CD14-positive monocyte (primary cell): ENCODE measurements at regions not wholly inside any gene's neighbourhood (a gene's known extent, or its start where the extent isn't known, plus 50 kb on each side); places are given as distances from the start of the nearest gene placed in this dataset.
A peak's percentile ranks its signal among the peaks of the same experiment; 100 is the strongest.

Experiments used
- DNase-seq, 3 donors: peaks; one replicate each; pipeline ENCODE4 v3.0.0-alpha.2; 2011 to 2022
- H2AFZ ChIP-seq: 2 replicates; pipeline ENCODE4 v1.6.0; 2012; ENCODE audit warnings: mild to moderate bottlenecking, low read depth, low read length, inconsistent platforms; ENCODE audit not compliant: insufficient read depth, poor library complexity, severe bottlenecking
- H3K27ac ChIP-seq, 2 donors: 1 replicate in 1 of 2; 2 replicates in 1 of 2; pipeline ENCODE4 v1.5.1; 2012 to 2013; ENCODE audit warnings: low read length in 2 of 2, control low read depth in 1 of 2, inconsistent platforms in 1 of 2, low read depth in 1 of 2, mild to moderate bottlenecking in 1 of 2
- H3K27me3 ChIP-seq, 2 donors: one replicate each; pipeline versions ENCODE4 v1.6.0 to v1.6.1; 2011 to 2013; ENCODE audit warnings: low read length in 2 of 2; ENCODE audit not compliant: control insufficient read depth in 2 of 2, insufficient read depth in 2 of 2
- H3K36me3 ChIP-seq, 2 donors: replicated peaks in 1 of 2; 1 replicate in 1 of 2; 2 replicates in 1 of 2; pipeline versions ENCODE4 v1.5.1 to v1.6.1; 2012 to 2013; ENCODE audit warnings: low read length in 2 of 2, control low read depth in 1 of 2, inconsistent platforms in 1 of 2, mild to moderate bottlenecking in 1 of 2; ENCODE audit not compliant: insufficient read depth in 2 of 2, control insufficient read depth in 1 of 2
- H3K4me1 ChIP-seq, 2 donors: 1 replicate in 1 of 2; 2 replicates in 1 of 2; pipeline versions ENCODE4 v1.5.1 to v1.6.1; 2012 to 2013; ENCODE audit warnings: low read length in 2 of 2, control low read depth in 1 of 2, inconsistent platforms in 1 of 2, mild to moderate bottlenecking in 1 of 2, moderate library complexity in 1 of 2; ENCODE audit not compliant: insufficient read depth in 2 of 2, control insufficient read depth in 1 of 2
- H3K4me2 ChIP-seq: replicated peaks from 2 replicates; pipeline ENCODE3; 2012; ENCODE audit warnings: low read length, moderate library complexity, mild to moderate bottlenecking; ENCODE audit not compliant: poor library complexity, severe bottlenecking; ENCODE audit errors: extremely low read depth
- H3K4me3 ChIP-seq, 3 experiments: fragments of 200-600 bp in 1 of 3; sonication (generic) in 1 of 3; replicated peaks in 1 of 3; 1 replicate in 2 of 3; 2 replicates in 1 of 3; pipeline ENCODE4 v1.5.1; 2011 to 2013; ENCODE audit warnings: low read length in 3 of 3, mild to moderate bottlenecking in 3 of 3, control low read depth in 2 of 3, low read depth in 2 of 3, inconsistent platforms in 1 of 3, moderate library complexity in 1 of 3
- H3K79me2 ChIP-seq: 2 replicates; pipeline ENCODE4 v1.6.0; 2012; ENCODE audit warnings: mild to moderate bottlenecking, control low read depth, inconsistent platforms, low read length, moderate library complexity; ENCODE audit not compliant: insufficient read depth
- H3K9ac ChIP-seq: 2 replicates; pipeline ENCODE4 v1.6.0; 2017; ENCODE audit warnings: low read length, mild to moderate bottlenecking; ENCODE audit not compliant: insufficient read depth, poor library complexity, severe bottlenecking
- H3K9me3 ChIP-seq, 2 donors: replicated peaks in 1 of 2; 1 replicate in 1 of 2; 2 replicates in 1 of 2; pipeline versions ENCODE4 v1.5.1 to v1.6.1; 2012 to 2013; ENCODE audit warnings: low read length in 2 of 2, control low read depth in 1 of 2; ENCODE audit not compliant: control insufficient read depth in 1 of 2, insufficient read depth in 1 of 2
- H4K20me1 ChIP-seq: 2 replicates; pipeline ENCODE4 v1.6.0; 2012; ENCODE audit warnings: mild to moderate bottlenecking, low read length, control low read depth, moderate library complexity; ENCODE audit not compliant: insufficient read depth
- H3K27ac Mint-ChIP-seq, 7 donors: one replicate each; pipeline ENCODE4 v1.8.0; 2020; ENCODE audit warnings: mild to moderate bottlenecking in 7 of 7, mixed read lengths in 7 of 7, moderate library complexity in 6 of 7, inconsistent platforms in 2 of 7
- H3K27me3 Mint-ChIP-seq, 3 donors: one replicate each; pipeline ENCODE4 v1.8.0; 2021 to 2022; ENCODE audit warnings: low read depth in 3 of 3, mild to moderate bottlenecking in 3 of 3, mixed read lengths in 3 of 3, moderate library complexity in 3 of 3, inconsistent platforms in 1 of 3
- H3K36me3 Mint-ChIP-seq, 2 donors: one replicate each; pipeline ENCODE4 v1.8.0; 2020; ENCODE audit warnings: mixed read lengths in 2 of 2, inconsistent platforms in 1 of 2, mild to moderate bottlenecking in 1 of 2
- H3K4me1 Mint-ChIP-seq: one replicate; pipeline ENCODE4 v1.8.0; 2020; ENCODE audit warnings: mild to moderate bottlenecking, mixed read lengths
- H3K4me3 Mint-ChIP-seq, 2 donors: one replicate each; pipeline ENCODE4 v1.8.0; 2020; ENCODE audit warnings: mild to moderate bottlenecking in 2 of 2, mixed read lengths in 2 of 2, moderate library complexity in 1 of 2
- H3K9me3 Mint-ChIP-seq, 7 donors: one replicate each; pipeline ENCODE4 v1.8.0; 2020 to 2022; ENCODE audit warnings: mixed read lengths in 7 of 7, mild to moderate bottlenecking in 6 of 7, moderate library complexity in 6 of 7, inconsistent platforms in 2 of 7
- CTCF ChIP-seq: fragments of 200-600 bp; IDR thresholded peaks from one replicate; pipeline ENCODE4 v1.8.0; 2022; ENCODE audit warnings: antibody characterized with exemption, mild to moderate bottlenecking
- WGBS: methylation state at CpG from one replicate; pipeline ENCODE4 v1.1.5; 2013; ENCODE audit warnings: missing lambda C conversion rate; ENCODE audit not compliant: insufficient coverage; 5-methylcytosine and 5-hydroxymethylcytosine counted together
- intact Hi-C, 2 donors: fragments of 100-400 bp; cut with micrococcal nuclease; formaldehyde crosslinking; loops; one replicate each; pipeline versions ENCODE4 v1.15.0 to v1.15.1; 2023

GRCh38 chr6:137683916-137684315 lies 183.1 kb upstream of the TNFAIP3 start:
- peaks cover 22% of the 10 kb centered on the region for H3K4me1 Mint-ChIP-seq
- H3K79me2 ChIP-seq: no peaks in the 10 kb centered on the region
- H3K4me2 ChIP-seq: no peak overlapping the region
- H3K4me1 ChIP-seq: peaks cover 13 to 20% of the 10 kb centered on the region in 2 donors
- intact Hi-C loops: no loop called here
- peaks cover 0 to 5% (median 2%) of the 10 kb centered on the region in 3 donors for H3K27me3 Mint-ChIP-seq
- peaks cover 0 to 2% (median 0%) of the 10 kb centered on the region in 7 donors for H3K9me3 Mint-ChIP-seq
- no peaks in the 10 kb centered on the region for H3K36me3 ChIP-seq
- no peak overlapping the region for H3K4me3 Mint-ChIP-seq
- no peak overlapping the region for H2AFZ ChIP-seq
- H3K36me3 Mint-ChIP-seq: no peaks in the 10 kb centered on the region
- no peak overlapping the region for H3K9ac ChIP-seq
- WGBS: no CpG with 5 or more reads among the region's 4 CpGs
- TF ChIP-seq CTCF: no peak
- H3K27ac ChIP-seq: no peak overlapping the region
- no peak overlapping the region for H3K4me3 ChIP-seq
- H3K27me3 ChIP-seq: no peaks in the 10 kb centered on the region
- H3K9me3 ChIP-seq: no peaks in the 10 kb centered on the region
- no peaks in the 10 kb centered on the region for H4K20me1 ChIP-seq
- H3K27ac Mint-ChIP-seq: no peak overlapping the region
- no peak for DNase-seq

GRCh38 chr6:137685798-137686375 lies 181.2 kb upstream of the TNFAIP3 start:
- Mint-ChIP-seq H3K27ac (peak overlapping the region in 4 of 7 donors; percentile 21 to 82 (median 60)), H3K4me1 (peaks cover 19% of the 10 kb centered on the region), H3K36me3 (no peaks in the 10 kb centered on the region), H3K4me3 (no peak overlapping the region), H3K27me3 (peaks cover 0 to 5% (median 0%) of the 10 kb centered on the region in 3 donors), H3K9me3 (peaks cover 0 to 2% (median 0%) of the 10 kb centered on the region in 7 donors)
- no peak for TF ChIP-seq CTCF
- H3K4me3 ChIP-seq: no peak overlapping the region
- H3K27ac ChIP-seq: no peak overlapping the region
- H3K79me2 ChIP-seq: no peaks in the 10 kb centered on the region
- no peaks in the 10 kb centered on the region for H3K27me3 ChIP-seq
- DNase-seq: peak in 1 of 3 donors; percentile 26
- no peak overlapping the region for H3K9ac ChIP-seq
- peaks cover 11 to 18% of the 10 kb centered on the region in 2 donors for H3K4me1 ChIP-seq
- no peaks in the 10 kb centered on the region for H4K20me1 ChIP-seq
- H3K9me3 ChIP-seq: no peaks in the 10 kb centered on the region
- H2AFZ ChIP-seq: no peak overlapping the region
- intact Hi-C loops: no loop called here
- no peak overlapping the region for H3K4me2 ChIP-seq
- no peaks in the 10 kb centered on the region for H3K36me3 ChIP-seq
